CD4-positive, CD25-positive, alpha-beta regulatory T cell (primary cell): ENCODE measurements at regions not wholly inside any gene's neighbourhood (a gene's known extent, or its start where the extent isn't known, plus 50 kb on each side); places are given as distances from the start of the nearest gene placed in this dataset.

Experiments used
- ATAC-seq, 2 donors: fragments of 150-1000 bp; cut with Tn5 transposase; one replicate each; pipeline ENCODE4 v1.10.0; 2021; ENCODE audit warnings: low read depth in 2 of 2, moderate number of reproducible peaks in 2 of 2, moderate library complexity in 1 of 2
- DNase-seq, 3 donors: peaks; one replicate each; pipeline versions ENCODE4 v3.0.0 to v3.0.0-alpha.2; 2012 to 2022; ENCODE audit warnings: mixed read lengths in 1 of 3
- H3K27ac ChIP-seq: one replicate; pipeline ENCODE4 v1.7.0; 2013; ENCODE audit warnings: mild to moderate bottlenecking, low read length; ENCODE audit not compliant: insufficient read depth, poor library complexity, severe bottlenecking
- H3K27me3 ChIP-seq: one replicate; pipeline ENCODE4 v1.7.0; 2013; ENCODE audit warnings: low read length; ENCODE audit not compliant: control insufficient read depth, insufficient read depth
- H3K36me3 ChIP-seq: one replicate; pipeline ENCODE4 v1.7.0; 2013; ENCODE audit warnings: mild to moderate bottlenecking, low read length, moderate library complexity; ENCODE audit not compliant: control insufficient read depth, insufficient read depth
- H3K4me1 ChIP-seq: 2 replicates; pipeline ENCODE4 v1.7.0; 2013; ENCODE audit warnings: mild to moderate bottlenecking, low read length; ENCODE audit not compliant: insufficient read depth, control insufficient read depth, poor library complexity, severe bottlenecking
- H3K4me3 ChIP-seq: one replicate; pipeline ENCODE4 v1.7.0; 2013; ENCODE audit warnings: low read depth, mild to moderate bottlenecking, low read length, moderate library complexity
- H3K9me3 ChIP-seq, 2 experiments: 1 replicate in 1 of 2; 2 replicates in 1 of 2; pipeline ENCODE4 v1.7.0; 2013; ENCODE audit warnings: low read length in 2 of 2, mild to moderate bottlenecking in 1 of 2, moderate library complexity in 1 of 2; ENCODE audit not compliant: control insufficient read depth in 2 of 2
- H3K27ac Mint-ChIP-seq, 3 donors: one replicate each; pipeline ENCODE4 v1.8.0; 2020 to 2022; ENCODE audit warnings: mild to moderate bottlenecking in 3 of 3, mixed read lengths in 3 of 3, moderate library complexity in 2 of 3
- H3K27me3 Mint-ChIP-seq: one replicate; pipeline ENCODE4 v1.8.0; 2022; ENCODE audit warnings: mild to moderate bottlenecking, mixed read lengths
- H3K36me3 Mint-ChIP-seq: one replicate; pipeline ENCODE4 v1.8.0; 2020; ENCODE audit warnings: mixed read lengths
- H3K4me1 Mint-ChIP-seq, 4 donors: one replicate each; pipeline ENCODE4 v1.8.0; 2020 to 2022; ENCODE audit warnings: mixed read lengths in 4 of 4, mild to moderate bottlenecking in 1 of 4
- H3K4me3 Mint-ChIP-seq, 4 donors: one replicate each; pipeline ENCODE4 v1.8.0; 2020 to 2022; ENCODE audit warnings: mild to moderate bottlenecking in 4 of 4, mixed read lengths in 4 of 4, moderate library complexity in 3 of 4
- H3K9me3 Mint-ChIP-seq, 7 donors: one replicate each; pipeline ENCODE4 v1.8.0; 2020 to 2022; ENCODE audit warnings: mixed read lengths in 7 of 7, mild to moderate bottlenecking in 3 of 7, moderate library complexity in 2 of 7

DNA sequence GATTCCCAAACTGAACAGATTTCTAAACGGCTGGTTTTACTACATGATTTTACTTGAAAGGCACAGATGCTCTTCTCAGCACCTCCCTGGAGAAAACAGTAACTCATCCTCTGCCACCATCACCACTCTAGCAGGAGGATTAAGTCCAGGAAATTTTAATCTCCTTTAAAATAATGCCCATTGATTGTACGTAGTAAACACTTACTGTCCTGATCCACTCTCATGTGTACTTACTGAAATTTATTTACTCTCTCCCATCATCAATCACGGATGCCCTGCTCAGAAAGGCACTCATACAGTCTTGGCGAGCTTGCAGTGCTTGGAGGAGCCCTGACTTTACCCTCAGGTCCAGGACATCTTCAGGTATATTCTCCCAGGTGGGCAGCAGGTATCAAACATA is 239.8 kb upstream of the EGLN3 start:
- Histone ChIP-seq H3K4me3 (no peak overlapping the region), H3K36me3 (no peaks in the 10 kb centered on the region), H3K4me1 (no peaks in the 10 kb centered on the region), H3K9me3 (no peaks in the 10 kb centered on the region), H3K27ac (no peak overlapping the region), H3K27me3 (no peaks in the 10 kb centered on the region)
- ATAC-seq (no peak), DNase-seq (no peak)
- Mint-ChIP-seq H3K9me3 (peaks cover 0 to 6% (median 1%) of the 10 kb centered on the region in 7 donors), H3K4me3 (no peak overlapping the region), H3K36me3 (no peaks in the 10 kb centered on the region), H3K27me3 (no peaks in the 10 kb centered on the region), H3K27ac (no peak overlapping the region), H3K4me1 (no peaks in the 10 kb centered on the region)

DNA sequence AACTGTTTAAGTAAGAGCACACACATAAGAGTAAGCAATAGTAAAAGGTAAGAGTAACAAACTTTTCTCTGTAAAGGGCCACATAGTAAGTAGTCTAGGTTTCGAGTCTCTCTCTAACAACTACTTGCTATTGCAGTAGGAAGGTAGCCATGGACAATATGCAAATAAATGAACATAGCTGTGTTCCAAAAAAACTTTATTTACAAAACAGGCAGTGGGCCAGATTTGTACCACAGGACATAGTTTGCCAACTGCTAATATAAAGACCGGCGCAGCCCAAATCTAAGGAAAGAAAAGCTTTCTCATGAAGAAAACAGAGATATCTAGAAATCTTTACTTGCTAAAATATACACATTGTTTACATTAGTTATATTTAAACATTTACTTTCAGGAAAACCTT is 239.0 kb upstream of the EGLN3 start:
- no peak overlapping the region for H3K27ac ChIP-seq
- no peaks in the 10 kb centered on the region for H3K4me1 ChIP-seq
- H3K36me3 Mint-ChIP-seq, result no peaks in the 10 kb centered on the region
- H3K4me3 ChIP-seq, result no peak overlapping the region
- H3K4me3 Mint-ChIP-seq, result no peak overlapping the region
- H3K27ac Mint-ChIP-seq, result no peak overlapping the region
- H3K9me3 Mint-ChIP-seq, result peaks cover 0 to 6% (median 1%) of the 10 kb centered on the region in 7 donors
- H3K9me3 ChIP-seq, result no peaks in the 10 kb centered on the region
- ATAC-seq, result no peak
- H3K27me3 ChIP-seq, result no peaks in the 10 kb centered on the region
- no peaks in the 10 kb centered on the region for H3K4me1 Mint-ChIP-seq
- H3K36me3 ChIP-seq, result no peaks in the 10 kb centered on the region
- H3K27me3 Mint-ChIP-seq, result no peaks in the 10 kb centered on the region
- no peak for DNase-seq

DNA sequence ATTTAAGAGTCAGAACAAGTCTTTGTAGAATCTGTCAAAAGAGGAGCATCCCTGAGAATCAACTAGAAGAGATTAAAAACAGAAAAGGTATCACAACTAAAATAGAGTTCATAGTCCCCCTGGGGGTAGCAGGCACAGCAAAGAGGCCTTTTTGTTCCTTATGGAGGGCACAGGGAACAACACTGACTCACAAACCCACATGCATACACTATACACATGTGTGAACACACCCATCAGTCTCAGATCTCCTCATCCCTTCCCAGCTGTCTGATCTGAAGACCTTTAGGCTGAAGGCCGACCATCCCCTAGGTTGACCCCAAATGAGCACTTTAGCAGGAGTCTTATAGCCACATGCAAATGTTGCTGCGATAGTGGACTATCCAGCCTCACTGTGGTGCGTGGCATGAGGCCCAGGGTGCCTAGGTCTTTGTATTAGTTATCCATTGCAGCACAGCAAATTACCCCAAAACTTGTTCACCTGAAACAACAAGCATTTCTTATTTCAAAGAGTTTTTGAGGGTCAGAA is 236.7 kb upstream of the EGLN3 start:
- H3K4me3 Mint-ChIP-seq, result no peak overlapping the region
- no peak overlapping the region for H3K27ac Mint-ChIP-seq
- H3K9me3 Mint-ChIP-seq, result peaks cover 0 to 5% (median 0%) of the 10 kb centered on the region in 7 donors
- no peaks in the 10 kb centered on the region for H3K9me3 ChIP-seq
- ATAC-seq (no peak), DNase-seq (no peak)
- H3K4me3 ChIP-seq, result no peak overlapping the region
- H3K27me3 ChIP-seq, result no peaks in the 10 kb centered on the region
- H3K4me1 ChIP-seq, result no peaks in the 10 kb centered on the region
- no peaks in the 10 kb centered on the region for H3K36me3 ChIP-seq
- H3K36me3 Mint-ChIP-seq, result no peaks in the 10 kb centered on the region
- H3K4me1 Mint-ChIP-seq, result no peaks in the 10 kb centered on the region
- H3K27me3 Mint-ChIP-seq, result no peaks in the 10 kb centered on the region
- no peak overlapping the region for H3K27ac ChIP-seq

DNA sequence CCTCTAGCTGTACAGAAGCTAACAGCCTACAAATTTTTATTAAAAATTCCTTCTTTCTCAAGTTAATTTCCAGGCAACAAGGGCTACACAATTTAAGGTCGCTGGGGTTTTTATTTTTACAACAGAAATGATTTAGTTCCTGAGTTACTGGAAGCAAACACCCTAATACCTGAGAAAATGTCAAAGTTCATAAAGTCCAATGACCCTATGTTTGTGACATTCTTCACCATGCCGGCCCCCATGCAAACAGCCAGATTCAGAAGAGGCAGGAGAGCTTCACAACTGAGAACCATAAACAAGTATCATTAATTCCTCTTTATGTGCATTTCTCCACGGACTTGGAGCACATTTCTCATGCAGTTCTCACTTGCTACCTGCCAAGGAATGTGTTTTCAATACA is 236.2 kb upstream of the EGLN3 start:
- Mint-ChIP-seq H3K9me3 (peaks cover 0 to 5% (median 0%) of the 10 kb centered on the region in 7 donors), H3K27me3 (no peaks in the 10 kb centered on the region), H3K4me3 (no peak overlapping the region), H3K4me1 (no peaks in the 10 kb centered on the region), H3K27ac (no peak overlapping the region), H3K36me3 (no peaks in the 10 kb centered on the region)
- H3K9me3 ChIP-seq, result no peaks in the 10 kb centered on the region
- DNase-seq (no peak), ATAC-seq (no peak)
- H3K27ac ChIP-seq, result no peak overlapping the region
- no peaks in the 10 kb centered on the region for H3K4me1 ChIP-seq
- H3K27me3 ChIP-seq, result no peaks in the 10 kb centered on the region
- H3K4me3 ChIP-seq, result no peak overlapping the region
- no peaks in the 10 kb centered on the region for H3K36me3 ChIP-seq

DNA sequence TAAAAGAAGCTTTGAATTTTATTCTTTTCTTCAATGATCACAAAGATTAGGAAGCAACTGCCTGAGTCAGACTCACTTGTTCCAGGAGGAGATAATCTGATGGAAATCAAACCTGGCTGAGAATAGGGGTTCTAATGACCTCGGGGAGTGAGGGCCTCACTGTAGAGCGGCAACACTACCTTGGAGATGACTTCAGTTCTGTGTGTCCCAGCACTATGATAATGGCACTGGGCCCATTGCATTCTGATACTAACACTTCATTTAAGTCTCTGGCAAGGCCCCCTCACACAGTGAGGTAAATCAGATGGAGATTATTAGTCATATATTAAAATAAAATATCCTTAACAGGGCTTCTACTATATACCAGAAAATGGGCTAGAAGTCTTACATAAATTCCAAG is 233.3 kb upstream of the EGLN3 start:
- Histone ChIP-seq H3K36me3 (no peaks in the 10 kb centered on the region), H3K4me3 (no peak overlapping the region), H3K27ac (no peak overlapping the region), H3K27me3 (no peaks in the 10 kb centered on the region), H3K4me1 (no peaks in the 10 kb centered on the region), H3K9me3 (no peaks in the 10 kb centered on the region)
- Mint-ChIP-seq H3K4me3 (no peak overlapping the region), H3K9me3 (peaks cover 0 to 2% (median 0%) of the 10 kb centered on the region in 7 donors), H3K27me3 (peaks cover 4% of the 10 kb centered on the region), H3K36me3 (no peaks in the 10 kb centered on the region), H3K4me1 (no peaks in the 10 kb centered on the region), H3K27ac (no peak overlapping the region)
- ATAC-seq (no peak), DNase-seq (no peak)

DNA sequence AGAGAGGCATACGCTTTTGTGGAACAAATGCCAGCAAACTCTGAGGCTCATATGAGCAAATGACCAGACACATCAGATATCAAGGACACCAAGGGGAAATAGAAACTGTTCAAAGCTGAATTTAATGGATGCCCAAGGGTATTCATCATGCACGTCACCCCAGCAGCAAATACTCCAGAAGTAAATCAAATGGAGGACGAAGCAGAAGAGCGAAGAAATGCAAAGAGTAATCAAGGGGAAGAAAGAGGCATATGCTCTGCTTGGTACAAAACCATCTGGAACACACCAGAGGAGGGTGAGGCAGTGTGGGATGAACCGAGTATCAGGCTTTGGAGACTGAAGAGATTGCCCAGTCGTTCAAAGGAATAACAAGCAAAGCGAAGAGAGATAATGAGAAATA is 232.6 kb upstream of the EGLN3 start:
- DNase-seq (no peak), ATAC-seq (no peak)
- Histone ChIP-seq H3K4me1 (no peaks in the 10 kb centered on the region), H3K36me3 (no peaks in the 10 kb centered on the region), H3K4me3 (no peak overlapping the region), H3K9me3 (no peaks in the 10 kb centered on the region), H3K27me3 (no peaks in the 10 kb centered on the region), H3K27ac (no peak overlapping the region)
- Mint-ChIP-seq H3K27me3 (peaks cover 4% of the 10 kb centered on the region), H3K4me1 (no peaks in the 10 kb centered on the region), H3K9me3 (peaks cover 0 to 2% (median 0%) of the 10 kb centered on the region in 7 donors), H3K27ac (no peak overlapping the region), H3K4me3 (no peak overlapping the region), H3K36me3 (no peaks in the 10 kb centered on the region)

DNA sequence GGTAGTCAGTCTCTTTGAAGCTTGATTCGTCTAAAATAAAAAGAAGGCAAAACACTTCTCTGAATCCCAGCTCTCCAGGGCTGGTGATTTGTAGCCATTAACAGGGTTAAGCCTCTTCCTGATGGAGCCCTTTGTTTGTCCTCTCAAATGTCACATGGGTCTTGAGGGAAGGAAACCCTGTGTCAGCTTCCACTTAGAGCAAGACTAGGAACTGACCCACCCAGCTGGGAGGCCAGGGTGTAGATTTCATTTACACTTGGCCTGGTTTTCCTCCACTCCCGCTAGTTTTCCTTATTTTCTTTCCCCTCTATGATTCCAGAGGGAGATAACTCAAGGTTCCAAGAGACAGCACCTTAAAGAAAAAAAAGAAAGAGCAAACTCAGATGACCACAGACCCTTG is 230.5 kb upstream of the EGLN3 start:
- H3K27ac Mint-ChIP-seq, result no peak overlapping the region
- no peaks in the 10 kb centered on the region for H3K36me3 Mint-ChIP-seq
- Histone ChIP-seq H3K27ac (no peak overlapping the region), H3K9me3 (no peaks in the 10 kb centered on the region), H3K4me1 (no peaks in the 10 kb centered on the region), H3K36me3 (no peaks in the 10 kb centered on the region), H3K27me3 (no peaks in the 10 kb centered on the region), H3K4me3 (no peak overlapping the region)
- no peak for ATAC-seq
- H3K9me3 Mint-ChIP-seq, result peaks cover 0 to 2% (median 0%) of the 10 kb centered on the region in 7 donors
- no peak overlapping the region for H3K4me3 Mint-ChIP-seq
- peaks cover 4% of the 10 kb centered on the region for H3K27me3 Mint-ChIP-seq
- DNase-seq, result no peak
- H3K4me1 Mint-ChIP-seq, result no peaks in the 10 kb centered on the region

DNA sequence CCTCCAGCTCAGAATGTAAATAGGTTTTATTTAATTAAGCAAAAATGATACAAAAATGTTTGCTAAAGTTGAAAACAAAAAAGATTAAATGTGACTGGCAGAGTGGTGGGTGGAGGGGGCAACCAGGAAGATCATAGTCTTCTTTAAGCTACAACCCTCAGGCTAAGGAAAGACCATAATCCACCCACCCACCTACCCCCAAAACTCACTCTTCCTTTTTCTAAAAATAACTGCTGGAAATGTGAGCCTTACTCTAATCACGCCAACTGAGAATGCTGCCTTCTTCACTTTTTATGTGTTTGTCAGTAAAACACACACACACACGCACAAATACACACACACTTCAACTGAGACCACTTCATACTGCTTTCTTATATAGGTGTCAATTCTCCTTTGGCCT is 230.0 kb upstream of the EGLN3 start:
- H3K9me3 ChIP-seq, result no peaks in the 10 kb centered on the region

More for the DNA sequence above, 230.0 kb upstream of the EGLN3 start:
- no peak overlapping the region for H3K27ac ChIP-seq
- peaks cover 4% of the 10 kb centered on the region for H3K27me3 Mint-ChIP-seq
- no peaks in the 10 kb centered on the region for H3K4me1 Mint-ChIP-seq
- H3K4me3 Mint-ChIP-seq, result no peak overlapping the region
- no peaks in the 10 kb centered on the region for H3K4me1 ChIP-seq
- H3K9me3 Mint-ChIP-seq, result peaks cover 0 to 2% (median 0%) of the 10 kb centered on the region in 7 donors
- H3K36me3 Mint-ChIP-seq, result no peaks in the 10 kb centered on the region
- no peaks in the 10 kb centered on the region for H3K27me3 ChIP-seq
- ATAC-seq (no peak), DNase-seq (no peak)
- no peaks in the 10 kb centered on the region for H3K36me3 ChIP-seq
- H3K27ac Mint-ChIP-seq, result no peak overlapping the region
- no peak overlapping the region for H3K4me3 ChIP-seq
